ENCODE measurements at regions not wholly inside any gene's neighbourhood (a gene's known extent, or its start where the extent isn't known, plus 50 kb on each side); places are given as distances from the start of the nearest gene placed in this dataset.
A peak's percentile ranks its signal among the peaks of the same experiment; 100 is the strongest.

GRCh38 chr6:50610562-50610961 is 102.8 kb upstream of the TFAP2D start:
- peak; percentile 40; the same call in 1 of the 3 replicates for ATAC-seq
- TF ChIP-seq TCF4 (CRISPR knock-in tag; IDR thresholded peaks at IDR 0.05; ENCODE audit: borderline replicate concordance) (no peak), ZFP30 (CRISPR knock-in tag; IDR thresholded peaks at IDR 0.05) (no peak), RARB (CRISPR knock-in tag; IDR thresholded peaks at IDR 0.05) (no peak), ZNF70 (CRISPR knock-in tag; IDR thresholded peaks at IDR 0.05) (no peak), GLIS3 (CRISPR knock-in tag; IDR thresholded peaks at IDR 0.05) (no peak), TSHZ2 (CRISPR knock-in tag; IDR thresholded peaks at IDR 0.05) (no peak), CSDC2 (CRISPR knock-in tag; IDR thresholded peaks at IDR 0.05) (no peak), ZFP3 (CRISPR knock-in tag; IDR thresholded peaks at IDR 0.05) (no peak), CSRNP3 (CRISPR knock-in tag; IDR thresholded peaks at IDR 0.05) (no peak), POU6F1 (CRISPR knock-in tag; IDR thresholded peaks at IDR 0.05; ENCODE audit: borderline replicate concordance, low read depth) (no peak), OSR1 (CRISPR knock-in tag; IDR thresholded peaks at IDR 0.05) (no peak), ZNF8 (CRISPR knock-in tag; IDR thresholded peaks at IDR 0.05) (no peak), ARNTL (CRISPR knock-in tag; IDR thresholded peaks at IDR 0.05; ENCODE audit: borderline replicate concordance, low read depth) (no peak), SNAI2 (CRISPR knock-in tag; IDR thresholded peaks at IDR 0.05) (no peak), ZNF565 (CRISPR knock-in tag; conservative IDR thresholded peaks at IDR 0.05; ENCODE audit: low read depth) (no peak), BACH2 (CRISPR knock-in tag; IDR thresholded peaks at IDR 0.05; ENCODE audit: borderline replicate concordance) (no peak)

- TF ChIP-seq ZNF8 (CRISPR knock-in tag; IDR thresholded peaks at IDR 0.05), result no peak
- ATAC-seq, result no peak
These were observed 77.9 kb upstream of the TFAP2D start for GRCh38 chr6:50635429-50635828.

- TF ChIP-seq ARNTL (CRISPR knock-in tag; IDR thresholded peaks at IDR 0.05; ENCODE audit: borderline replicate concordance, low read depth) (no peak), SNAI2 (CRISPR knock-in tag; IDR thresholded peaks at IDR 0.05) (no peak), ZNF8 (CRISPR knock-in tag; IDR thresholded peaks at IDR 0.05) (no peak), ZNF565 (CRISPR knock-in tag; conservative IDR thresholded peaks at IDR 0.05; ENCODE audit: low read depth) (no peak), ZFP30 (CRISPR knock-in tag; IDR thresholded peaks at IDR 0.05) (no peak), ZFP3 (CRISPR knock-in tag; IDR thresholded peaks at IDR 0.05) (no peak), ZNF70 (CRISPR knock-in tag; IDR thresholded peaks at IDR 0.05) (no peak), CSRNP3 (CRISPR knock-in tag; IDR thresholded peaks at IDR 0.05) (no peak), GLIS3 (CRISPR knock-in tag; IDR thresholded peaks at IDR 0.05) (no peak), CSDC2 (CRISPR knock-in tag; IDR thresholded peaks at IDR 0.05) (no peak)
- ATAC-seq, result no peak
These were observed 76.1 kb upstream of the TFAP2D start for GRCh38 chr6:50637267-50637666.

GRCh38 chr6:50649086-50649485 is 64.2 kb upstream of the TFAP2D start:
- no peak for ATAC-seq
- TF ChIP-seq ZFP30 (CRISPR knock-in tag; IDR thresholded peaks at IDR 0.05) (no peak), ZNF565 (CRISPR knock-in tag; conservative IDR thresholded peaks at IDR 0.05; ENCODE audit: low read depth) (no peak), BACH2 (CRISPR knock-in tag; IDR thresholded peaks at IDR 0.05; ENCODE audit: borderline replicate concordance) (no peak), TOX (CRISPR knock-in tag; IDR thresholded peaks at IDR 0.05; ENCODE audit: borderline replicate concordance) (no peak), OSR1 (CRISPR knock-in tag; IDR thresholded peaks at IDR 0.05) (no peak), RARB (CRISPR knock-in tag; IDR thresholded peaks at IDR 0.05) (no peak), POU6F1 (CRISPR knock-in tag; IDR thresholded peaks at IDR 0.05; ENCODE audit: borderline replicate concordance, low read depth) (no peak), ESRRG (CRISPR knock-in tag; IDR thresholded peaks at IDR 0.05) (no peak), ZNF70 (CRISPR knock-in tag; IDR thresholded peaks at IDR 0.05) (no peak), GLIS3 (CRISPR knock-in tag; IDR thresholded peaks at IDR 0.05) (no peak), TSHZ2 (CRISPR knock-in tag; IDR thresholded peaks at IDR 0.05) (no peak), PATZ1 (CRISPR knock-in tag; IDR thresholded peaks at IDR 0.05; ENCODE audit: borderline replicate concordance) (no peak)

Data from SK-N-SH treated with all-trans-retinoic acid at 6 μM for 48 hours (cell line).